Kidney (tissue), 13 donors: ENCODE measurements at regions not wholly inside any gene's neighbourhood (a gene's known extent, or its start where the extent isn't known, plus 50 kb on each side); places are given as distances from the start of the nearest gene placed in this dataset.
A peak's percentile ranks its signal among the peaks of the same experiment; 100 is the strongest.

Experiments
- DNase-seq, 5 donors: peaks; one replicate each; pipeline ENCODE4 v3.0.0-alpha.2; 2013 to 2020
- FAIRE-seq: peaks from 2 replicates; lab custom pipeline; 2012; peaks lifted over from hg19 to GRCh38; lab: Jason Lieb, UNC
- H3K27ac ChIP-seq, 2 donors: one replicate each; pipeline ENCODE4 v1.7.0; 2013; ENCODE audit warnings: low read depth in 2 of 2, low read length in 2 of 2, inconsistent platforms in 1 of 2
- H3K27me3 ChIP-seq: one replicate; pipeline ENCODE4 v1.7.1; 2013; ENCODE audit warnings: low read length, inconsistent platforms; ENCODE audit not compliant: control insufficient read depth, insufficient read depth
- H3K36me3 ChIP-seq, 3 donors: one replicate each; pipeline versions ENCODE4 v1.7.0 to v1.7.1; 2013; ENCODE audit warnings: low read length in 3 of 3, control low read depth in 1 of 3, inconsistent platforms in 1 of 3; ENCODE audit not compliant: insufficient read depth in 3 of 3, control insufficient read depth in 2 of 3
- H3K4me1 ChIP-seq, 3 donors: one replicate each; pipeline versions ENCODE4 v1.7.0 to v1.7.1; 2013; ENCODE audit warnings: low read length in 3 of 3, inconsistent platforms in 1 of 3, low read depth in 1 of 3; ENCODE audit not compliant: control insufficient read depth in 2 of 3, insufficient read depth in 2 of 3
- H3K4me3 ChIP-seq, 3 donors: one replicate each; pipeline versions ENCODE4 v1.7.0 to v1.8.1; 2013; ENCODE audit warnings: low read length in 3 of 3, control low read depth in 1 of 3, inconsistent platforms in 1 of 3
- H3K9ac ChIP-seq, 3 donors: one replicate each; pipeline versions ENCODE4 v1.7.0 to v1.7.1; 2013; ENCODE audit warnings: low read length in 3 of 3, control low read depth in 1 of 3, inconsistent platforms in 1 of 3
- H3K9me3 ChIP-seq, 3 donors: one replicate each; pipeline versions ENCODE4 v1.7.0 to v1.7.1; 2013; ENCODE audit warnings: low read length in 3 of 3, control low read depth in 1 of 3, inconsistent platforms in 1 of 3; ENCODE audit not compliant: control insufficient read depth in 2 of 3, insufficient read depth in 1 of 3
- intact Hi-C: fragments of 100-400 bp; cut with DNase I; formaldehyde crosslinking; loops from one replicate; pipeline ENCODE4 v1.11.1; 2022
- TF ChIP-seq, protein P1 (sequence below): IDR thresholded peaks from 3 replicates; pipeline ENCODE4 v1.5.1; 2012; ENCODE audit warnings: mild to moderate bottlenecking, moderate library complexity, borderline replicate concordance; ENCODE audit not compliant: insufficient read depth; ENCODE audit errors: extremely low read depth
- donor health status: control.
- donor health status: control.
- donor health status: control.
- donor health status: control.
- donor health status: control.
- donor health status: DM: yes; HTN: yes; CAD: no.
- donor health status: Normal renal cell carcinoma (clear cell type).

DNA sequence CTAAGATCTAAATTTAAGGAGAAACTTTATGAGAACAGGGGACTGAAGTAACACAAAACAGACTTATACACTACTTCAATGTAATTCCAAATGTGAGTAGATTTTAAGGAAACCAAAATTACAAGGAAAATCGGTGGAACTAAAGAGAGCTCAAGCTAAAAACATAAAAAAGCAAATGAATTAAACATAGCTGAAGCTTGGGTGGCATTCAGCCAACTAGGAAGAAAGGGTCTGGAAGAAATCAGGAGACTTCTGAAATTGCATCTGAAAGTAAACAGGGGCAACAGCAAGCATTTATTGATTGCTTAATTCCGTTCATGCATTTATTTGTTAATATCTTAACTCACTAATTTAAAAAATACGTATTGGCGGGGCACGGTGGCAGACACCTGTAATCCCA lies 727.3 kb upstream of the PKDCC start:
- Histone ChIP-seq H3K4me3 (no peak overlapping the region), H3K9ac (no peak overlapping the region), H3K36me3 (no peaks in the 10 kb centered on the region), H3K27me3 (no peaks in the 10 kb centered on the region), H3K4me1 (no peaks in the 10 kb centered on the region), H3K9me3 (no peaks in the 10 kb centered on the region), H3K27ac (no peak overlapping the region)
- intact Hi-C loops: no loop called here
- TF ChIP-seq, protein P1, sequence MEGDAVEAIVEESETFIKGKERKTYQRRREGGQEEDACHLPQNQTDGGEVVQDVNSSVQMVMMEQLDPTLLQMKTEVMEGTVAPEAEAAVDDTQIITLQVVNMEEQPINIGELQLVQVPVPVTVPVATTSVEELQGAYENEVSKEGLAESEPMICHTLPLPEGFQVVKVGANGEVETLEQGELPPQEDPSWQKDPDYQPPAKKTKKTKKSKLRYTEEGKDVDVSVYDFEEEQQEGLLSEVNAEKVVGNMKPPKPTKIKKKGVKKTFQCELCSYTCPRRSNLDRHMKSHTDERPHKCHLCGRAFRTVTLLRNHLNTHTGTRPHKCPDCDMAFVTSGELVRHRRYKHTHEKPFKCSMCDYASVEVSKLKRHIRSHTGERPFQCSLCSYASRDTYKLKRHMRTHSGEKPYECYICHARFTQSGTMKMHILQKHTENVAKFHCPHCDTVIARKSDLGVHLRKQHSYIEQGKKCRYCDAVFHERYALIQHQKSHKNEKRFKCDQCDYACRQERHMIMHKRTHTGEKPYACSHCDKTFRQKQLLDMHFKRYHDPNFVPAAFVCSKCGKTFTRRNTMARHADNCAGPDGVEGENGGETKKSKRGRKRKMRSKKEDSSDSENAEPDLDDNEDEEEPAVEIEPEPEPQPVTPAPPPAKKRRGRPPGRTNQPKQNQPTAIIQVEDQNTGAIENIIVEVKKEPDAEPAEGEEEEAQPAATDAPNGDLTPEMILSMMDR: no peak
- DNase-seq (peak in 1 of 5 donors; percentile 46), FAIRE-seq (no peak)

- Histone ChIP-seq H3K27ac (no peak overlapping the region), H3K9ac (no peak overlapping the region), H3K27me3 (no peaks in the 10 kb centered on the region), H3K36me3 (no peaks in the 10 kb centered on the region), H3K9me3 (no peaks in the 10 kb centered on the region), H3K4me1 (no peaks in the 10 kb centered on the region), H3K4me3 (no peak overlapping the region)
- TF ChIP-seq, protein P1: no peak
- DNase-seq (no peak), FAIRE-seq (peak; percentile 3)
- intact Hi-C loops: no loop called here
These were observed 726.5 kb upstream of the PKDCC start for GRCh38 chr2:41321351-41321750.

DNA sequence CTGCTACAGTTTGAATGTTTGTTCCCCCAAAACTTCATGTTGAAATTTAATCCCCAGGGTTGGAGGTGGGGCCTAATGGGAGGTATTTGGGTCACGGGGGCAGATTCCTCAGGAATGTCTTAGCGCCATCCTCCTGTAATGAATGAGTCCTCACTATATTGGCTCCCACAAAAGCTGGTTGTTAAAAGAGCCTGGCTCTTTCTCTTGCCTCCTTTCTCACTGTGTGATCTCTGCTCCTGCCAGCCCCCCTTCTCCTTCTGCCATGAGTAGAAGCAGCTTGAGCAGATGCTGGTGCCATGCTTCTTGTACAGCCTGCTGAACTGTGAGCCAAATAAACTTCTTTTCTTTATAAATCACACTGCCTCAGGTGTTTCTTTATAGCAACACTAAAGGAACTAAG lies 721.0 kb upstream of the PKDCC start:
- no peaks in the 10 kb centered on the region for H3K9me3 ChIP-seq
- no peaks in the 10 kb centered on the region for H3K36me3 ChIP-seq
- no peak overlapping the region for H3K27ac ChIP-seq
- H3K27me3 ChIP-seq: no peaks in the 10 kb centered on the region
- FAIRE-seq: no peak
- no peak overlapping the region for H3K9ac ChIP-seq
- TF ChIP-seq, protein P1: no peak
- peak in 1 of 5 donors; percentile 34 for DNase-seq
- intact Hi-C loops: no loop called here
- H3K4me3 ChIP-seq: no peak overlapping the region
- H3K4me1 ChIP-seq: no peaks in the 10 kb centered on the region

DNA sequence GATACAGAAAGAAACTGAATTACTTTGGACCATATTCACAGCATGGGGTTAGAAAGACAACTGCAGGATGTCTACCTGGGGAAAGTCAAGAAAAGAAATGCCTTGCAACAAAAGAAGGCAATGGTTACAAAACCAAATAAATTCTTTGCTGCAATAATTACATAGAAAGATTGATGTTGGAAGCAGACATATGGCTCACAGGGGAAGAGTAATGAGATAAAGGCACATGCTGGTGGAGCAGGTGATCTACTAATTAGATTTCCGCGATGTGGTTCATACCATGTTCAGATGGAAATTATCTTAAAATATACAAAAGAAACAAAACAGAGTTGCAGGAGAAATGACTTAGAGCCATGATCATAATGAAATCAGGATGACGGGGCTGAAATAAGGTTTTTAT lies 718.8 kb upstream of the PKDCC start:
- Histone ChIP-seq H3K36me3 (no peaks in the 10 kb centered on the region), H3K9ac (no peak overlapping the region), H3K27me3 (no peaks in the 10 kb centered on the region), H3K4me3 (no peak overlapping the region), H3K27ac (no peak overlapping the region), H3K4me1 (no peaks in the 10 kb centered on the region), H3K9me3 (no peaks in the 10 kb centered on the region)
- DNase-seq (no peak), FAIRE-seq (no peak)
- TF ChIP-seq, protein P1: no peak
- intact Hi-C loops: no loop called here
